MG63 (cell line): ENCODE measurements at regions not wholly inside any gene's neighbourhood (a gene's known extent, or its start where the extent isn't known, plus 50 kb on each side); places are given as distances from the start of the nearest gene placed in this dataset.

Source experiments
- DNase-seq: peaks from one replicate; pipeline ENCODE4 v3.0.0-alpha.2; 2020
- H3K27me3 ChIP-seq: fragments of 250-450 bp; sonication (Bioruptor Pico); 2 replicates; pipeline ENCODE4 v1.5.1; 2020; ENCODE audit warnings: mild to moderate bottlenecking, moderate library complexity
- H3K36me3 ChIP-seq: fragments of 250-450 bp; sonication (Bioruptor Pico); 2 replicates; pipeline ENCODE4 v1.5.1; 2020; ENCODE audit warnings: mild to moderate bottlenecking, moderate library complexity
- H3K4me3 ChIP-seq: fragments of 250-450 bp; sonication (Bioruptor Pico); 2 replicates; pipeline ENCODE4 v1.5.1; 2020; ENCODE audit warnings: mild to moderate bottlenecking, moderate library complexity
- H3K9me3 ChIP-seq: fragments of 250-450 bp; sonication (Bioruptor Pico); 2 replicates; pipeline ENCODE4 v1.5.1; 2020; ENCODE audit warnings: mild to moderate bottlenecking, moderate library complexity

GRCh38 chr2:146251328-146251727 lies 1593.5 kb upstream of the ACVR2A start:
- no peak for DNase-seq
- Histone ChIP-seq H3K4me3 (no peak overlapping the region), H3K27me3 (no peaks in the 10 kb centered on the region), H3K9me3 (no peaks in the 10 kb centered on the region), H3K36me3 (no peaks in the 10 kb centered on the region)

- DNase-seq = no peak
- Histone ChIP-seq H3K36me3 (no peaks in the 10 kb centered on the region), H3K9me3 (no peaks in the 10 kb centered on the region), H3K4me3 (no peak overlapping the region), H3K27me3 (no peaks in the 10 kb centered on the region)
Measured at GRCh38 chr2:146246736-146247523, 1597.9 kb upstream of the ACVR2A start.

GRCh38 chr2:146246002-146246735 lies 1598.7 kb upstream of the ACVR2A start:
- DNase-seq = no peak
- Histone ChIP-seq H3K27me3 (no peaks in the 10 kb centered on the region), H3K4me3 (no peak overlapping the region), H3K9me3 (no peaks in the 10 kb centered on the region), H3K36me3 (no peaks in the 10 kb centered on the region)

- DNase-seq = no peak
- no peaks in the 10 kb centered on the region for H3K27me3 ChIP-seq
- H3K4me3 ChIP-seq = no peak overlapping the region
- no peaks in the 10 kb centered on the region for H3K9me3 ChIP-seq
- H3K36me3 ChIP-seq = no peaks in the 10 kb centered on the region
Measured at GRCh38 chr2:146244830-146245229, 1600.0 kb upstream of the ACVR2A start.

GRCh38 chr2:146244131-146244530 lies 1600.7 kb upstream of the ACVR2A start:
- no peaks in the 10 kb centered on the region for H3K36me3 ChIP-seq
- no peaks in the 10 kb centered on the region for H3K9me3 ChIP-seq
- DNase-seq = no peak
- no peaks in the 10 kb centered on the region for H3K27me3 ChIP-seq
- H3K4me3 ChIP-seq = no peak overlapping the region

- DNase-seq = no peak
Measured at GRCh38 chr2:146241023-146241422, 1603.8 kb upstream of the ACVR2A start.

GRCh38 chr2:146240391-146240790 lies 1604.4 kb upstream of the ACVR2A start:
- H3K9me3 ChIP-seq = no peaks in the 10 kb centered on the region
- no peaks in the 10 kb centered on the region for H3K27me3 ChIP-seq
- no peak overlapping the region for H3K4me3 ChIP-seq
- H3K36me3 ChIP-seq = no peaks in the 10 kb centered on the region
- DNase-seq = peak; percentile 47

More at GRCh38 chr2:146241023-146241422, 1603.8 kb upstream of the ACVR2A start:
- no peak overlapping the region for H3K4me3 ChIP-seq
- H3K27me3 ChIP-seq = no peaks in the 10 kb centered on the region
- no peaks in the 10 kb centered on the region for H3K9me3 ChIP-seq
- H3K36me3 ChIP-seq = no peaks in the 10 kb centered on the region

- Histone ChIP-seq H3K36me3 (no peaks in the 10 kb centered on the region), H3K4me3 (no peak overlapping the region), H3K9me3 (no peaks in the 10 kb centered on the region), H3K27me3 (no peaks in the 10 kb centered on the region)
- DNase-seq = peak; percentile 10
Measured at GRCh38 chr2:146239392-146240135, 1605.3 kb upstream of the ACVR2A start.

- no peak for DNase-seq
- Histone ChIP-seq H3K9me3 (no peaks in the 10 kb centered on the region), H3K36me3 (no peaks in the 10 kb centered on the region), H3K27me3 (no peaks in the 10 kb centered on the region), H3K4me3 (no peak overlapping the region)
Measured at GRCh38 chr2:146238254-146238966, 1606.4 kb upstream of the ACVR2A start.

- no peaks in the 10 kb centered on the region for H3K9me3 ChIP-seq
Measured at GRCh38 chr2:146235158-146235557, 1609.7 kb upstream of the ACVR2A start.

GRCh38 chr2:146229508-146230155 lies 1615.2 kb upstream of the ACVR2A start:
- H3K36me3 ChIP-seq = no peaks in the 10 kb centered on the region
- H3K4me3 ChIP-seq = no peak overlapping the region
- DNase-seq = no peak
- no peaks in the 10 kb centered on the region for H3K9me3 ChIP-seq
- H3K27me3 ChIP-seq = no peaks in the 10 kb centered on the region

More at GRCh38 chr2:146235158-146235557, 1609.7 kb upstream of the ACVR2A start:
- no peak for DNase-seq
- Histone ChIP-seq H3K36me3 (no peaks in the 10 kb centered on the region), H3K4me3 (no peak overlapping the region), H3K27me3 (no peaks in the 10 kb centered on the region)

GRCh38 chr2:146228466-146229058 lies 1616.3 kb upstream of the ACVR2A start:
- Histone ChIP-seq H3K27me3 (no peaks in the 10 kb centered on the region), H3K9me3 (no peaks in the 10 kb centered on the region), H3K4me3 (no peak overlapping the region), H3K36me3 (no peaks in the 10 kb centered on the region)
- no peak for DNase-seq

- DNase-seq = no peak
- Histone ChIP-seq H3K4me3 (no peak overlapping the region), H3K27me3 (no peaks in the 10 kb centered on the region), H3K9me3 (no peaks in the 10 kb centered on the region), H3K36me3 (no peaks in the 10 kb centered on the region)
Measured at GRCh38 chr2:146228020-146228393, 1616.8 kb upstream of the ACVR2A start.

GRCh38 chr2:146227152-146228019 lies 1617.4 kb upstream of the ACVR2A start:
- no peak for DNase-seq
- no peak overlapping the region for H3K4me3 ChIP-seq
- H3K27me3 ChIP-seq = no peaks in the 10 kb centered on the region
- H3K9me3 ChIP-seq = no peaks in the 10 kb centered on the region
- no peaks in the 10 kb centered on the region for H3K36me3 ChIP-seq

GRCh38 chr2:146226077-146226476 lies 1618.8 kb upstream of the ACVR2A start:
- Histone ChIP-seq H3K27me3 (no peaks in the 10 kb centered on the region), H3K36me3 (no peaks in the 10 kb centered on the region), H3K9me3 (no peaks in the 10 kb centered on the region), H3K4me3 (no peak overlapping the region)
- no peak for DNase-seq
